Neural cell (in vitro differentiated cells): ENCODE measurements at regions not wholly inside any gene's neighbourhood (a gene's known extent, or its start where the extent isn't known, plus 50 kb on each side); places are given as distances from the start of the nearest gene placed in this dataset.

Experiments
- EZH2 ChIP-seq: fragments of 200-600, 300-800 bp; shearing (Covaris generic), sonication (generic); IDR thresholded peaks from 2 replicates; pipeline ENCODE4 v1.6.1; 2014; ENCODE audit warnings: antibody characterized with exemption, low read length, borderline replicate concordance, mild to moderate bottlenecking; ENCODE audit not compliant: insufficient read depth, poor library complexity, severe bottlenecking
- TAF1 ChIP-seq: IDR thresholded peaks from 2 replicates; pipeline ENCODE4 v1.6.1; 2012; ENCODE audit warnings: low read depth
- TF ChIP-seq, protein P1 (sequence below): fragments of 450-650 bp; IDR thresholded peaks from 2 replicates; pipeline ENCODE4 v1.5.1; 2014; ENCODE audit warnings: antibody characterized with exemption, mild to moderate bottlenecking, moderate library complexity; ENCODE audit not compliant: poor library complexity, severe bottlenecking

DNA sequence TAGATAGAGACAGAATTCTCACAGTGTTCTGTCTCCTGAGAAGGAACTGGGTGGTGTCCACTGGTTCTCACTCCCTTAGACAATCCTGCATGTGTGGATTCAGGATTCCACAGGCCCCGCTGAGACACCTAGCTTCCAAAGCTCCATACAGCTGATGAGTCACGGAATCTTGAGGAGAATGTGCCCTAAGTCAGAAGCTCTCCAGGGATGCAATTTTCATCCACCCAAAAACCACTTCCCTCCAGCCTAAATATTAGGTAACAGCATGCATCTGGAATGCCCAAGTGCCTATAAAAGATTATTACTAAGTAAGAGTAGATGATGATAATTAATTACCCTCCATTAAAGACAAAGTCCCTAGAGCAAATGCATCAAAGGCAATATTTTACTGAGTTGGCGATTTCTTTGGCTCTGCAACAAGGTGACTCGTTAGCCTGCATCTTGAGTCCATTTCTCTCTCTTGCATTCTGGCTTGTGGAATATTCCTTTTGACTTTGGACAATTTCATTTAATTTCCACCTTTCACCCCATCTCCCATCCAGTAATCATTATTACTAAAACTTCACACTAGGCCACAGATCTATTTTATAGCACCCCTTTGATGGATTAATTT is 475.1 kb downstream of the TNS1 start:
- no peak for TF ChIP-seq EZH2
- TF ChIP-seq, protein P1, sequence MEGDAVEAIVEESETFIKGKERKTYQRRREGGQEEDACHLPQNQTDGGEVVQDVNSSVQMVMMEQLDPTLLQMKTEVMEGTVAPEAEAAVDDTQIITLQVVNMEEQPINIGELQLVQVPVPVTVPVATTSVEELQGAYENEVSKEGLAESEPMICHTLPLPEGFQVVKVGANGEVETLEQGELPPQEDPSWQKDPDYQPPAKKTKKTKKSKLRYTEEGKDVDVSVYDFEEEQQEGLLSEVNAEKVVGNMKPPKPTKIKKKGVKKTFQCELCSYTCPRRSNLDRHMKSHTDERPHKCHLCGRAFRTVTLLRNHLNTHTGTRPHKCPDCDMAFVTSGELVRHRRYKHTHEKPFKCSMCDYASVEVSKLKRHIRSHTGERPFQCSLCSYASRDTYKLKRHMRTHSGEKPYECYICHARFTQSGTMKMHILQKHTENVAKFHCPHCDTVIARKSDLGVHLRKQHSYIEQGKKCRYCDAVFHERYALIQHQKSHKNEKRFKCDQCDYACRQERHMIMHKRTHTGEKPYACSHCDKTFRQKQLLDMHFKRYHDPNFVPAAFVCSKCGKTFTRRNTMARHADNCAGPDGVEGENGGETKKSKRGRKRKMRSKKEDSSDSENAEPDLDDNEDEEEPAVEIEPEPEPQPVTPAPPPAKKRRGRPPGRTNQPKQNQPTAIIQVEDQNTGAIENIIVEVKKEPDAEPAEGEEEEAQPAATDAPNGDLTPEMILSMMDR = no peak
- no peak for TF ChIP-seq TAF1
